SKM-1 treated with dmso at 0.1 percent for 144 hours (cell line): ENCODE measurements at regions not wholly inside any gene's neighbourhood (a gene's known extent, or its start where the extent isn't known, plus 50 kb on each side); places are given as distances from the start of the nearest gene placed in this dataset.
"Not testable (repeated sequence)": the region's sequence is repeated elsewhere in the genome, so short reads cannot be mapped to it uniquely, and the experiment has no call there.

Experiments used
- DNase-seq: peaks from one replicate; lab custom pipeline; 2025; ENCODE audit not compliant: unreplicated experiment; lab: John Stamatoyannopoulos, UW

DNA sequence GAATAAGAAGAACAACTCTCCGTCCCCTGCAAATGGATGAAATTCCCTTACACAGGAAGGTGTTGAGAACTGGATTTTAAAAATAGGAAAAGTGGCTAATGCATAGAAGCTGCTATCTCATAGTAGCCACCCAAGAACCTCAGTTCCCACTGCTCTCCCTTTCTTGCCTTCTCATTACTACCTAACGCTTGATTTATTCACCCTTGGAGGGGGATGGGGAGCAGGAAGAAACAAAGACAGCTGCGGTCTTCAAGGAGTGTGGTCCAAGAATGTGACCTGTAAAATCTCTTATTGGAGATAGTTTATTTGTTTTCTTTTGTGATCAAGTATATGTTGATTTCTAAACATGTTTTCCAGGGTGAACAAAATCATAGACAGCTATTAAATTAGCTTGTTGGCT is 274.1 kb upstream of the CTNNB1 start:
- no peak for DNase-seq

DNA sequence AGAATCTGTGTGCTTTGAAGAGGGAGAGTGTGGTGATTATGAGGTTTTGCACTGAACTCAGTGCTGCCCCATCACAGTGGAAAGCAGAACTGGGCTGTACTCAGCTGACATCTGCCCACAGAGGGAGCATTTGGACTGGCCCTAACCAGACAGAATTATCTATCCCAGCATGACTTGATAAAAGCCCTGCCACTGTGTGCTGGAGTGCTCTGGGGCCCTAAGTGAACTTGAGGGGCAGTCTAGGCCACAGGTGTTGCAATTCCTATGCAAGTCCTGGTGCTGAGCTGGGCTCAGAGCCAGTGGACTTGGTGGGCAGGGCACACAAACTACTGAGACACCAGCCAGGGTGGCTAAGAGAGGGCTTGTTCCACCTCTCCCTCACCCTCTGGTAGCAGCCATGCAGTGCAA is 269.2 kb upstream of the CTNNB1 start:
- DNase-seq: peak; percentile 32

DNA sequence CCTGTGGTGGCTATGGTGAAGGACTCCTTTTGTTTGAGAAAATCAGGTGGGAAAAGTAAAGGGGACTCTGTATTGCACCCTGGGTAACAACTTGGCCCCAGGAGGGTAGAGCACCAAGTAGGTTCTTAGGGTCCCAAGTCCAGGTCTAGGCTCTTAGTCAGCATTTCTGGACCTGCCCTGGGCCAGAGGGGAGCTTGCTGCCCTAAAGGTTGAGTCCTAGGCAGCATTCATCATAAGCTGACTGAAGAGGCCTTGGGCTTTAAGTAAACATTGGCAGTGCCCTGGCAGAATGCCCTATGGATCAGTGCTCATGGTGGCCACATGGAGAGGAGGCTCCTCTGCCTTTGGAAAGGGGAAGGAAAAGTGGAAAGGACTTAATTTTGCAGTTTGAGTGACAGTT is 268.5 kb upstream of the CTNNB1 start:
- no peak for DNase-seq

DNA sequence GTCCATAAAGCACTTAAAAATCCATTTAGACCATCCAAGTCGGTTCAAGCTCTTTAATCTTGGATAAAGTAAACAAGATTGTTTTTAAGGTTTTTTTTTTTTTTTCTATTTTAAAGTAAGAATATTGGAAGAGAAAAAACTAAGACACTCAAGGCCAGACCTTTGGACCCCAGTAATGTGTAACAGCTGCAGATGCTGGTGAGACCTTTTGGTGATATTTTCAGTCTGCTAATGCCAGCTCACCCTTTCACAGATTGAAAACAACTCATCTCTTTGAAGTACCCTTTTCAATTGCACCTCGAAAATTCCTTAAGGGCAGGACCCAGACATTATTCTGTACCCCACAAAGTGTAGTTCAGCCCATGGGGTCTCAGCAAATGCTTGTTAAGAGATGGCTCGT is 260.7 kb upstream of the CTNNB1 start:
- no peak for DNase-seq

DNA sequence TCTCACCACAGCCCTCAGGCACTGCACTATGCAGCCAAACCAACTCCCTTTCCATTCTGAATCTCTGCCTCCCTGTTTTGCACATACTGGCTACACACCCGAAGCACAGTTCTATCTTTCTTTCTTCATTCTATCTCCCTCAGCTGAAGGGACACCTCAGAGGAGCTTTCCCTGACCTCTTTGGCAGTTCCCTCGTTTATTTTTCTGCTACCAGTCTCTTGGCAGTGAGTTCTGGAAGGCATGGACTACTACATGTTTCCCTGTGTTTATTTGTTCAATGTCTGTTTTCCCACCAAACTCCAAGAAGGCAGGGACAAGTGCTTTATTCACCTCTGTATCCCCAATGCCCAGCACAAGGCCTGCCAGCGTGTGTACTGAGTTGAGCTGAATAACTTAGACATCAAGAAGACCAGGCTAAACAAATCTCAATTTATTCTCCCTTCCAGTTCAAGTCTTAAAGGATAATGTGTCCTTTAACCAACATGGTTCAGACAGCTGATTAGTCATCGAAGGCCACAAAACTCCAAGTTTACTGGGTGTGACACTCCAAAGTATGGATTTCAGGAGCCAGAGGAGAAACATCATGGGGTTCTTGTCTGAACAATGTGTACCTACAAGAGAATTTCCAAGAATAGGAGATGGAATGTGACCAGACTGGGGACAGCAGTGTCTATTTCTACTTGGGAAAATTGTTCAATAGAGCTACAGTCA is 260.1 kb upstream of the CTNNB1 start:
- no peak for DNase-seq

GRCh38 chr3:40939741-40940130 is 259.6 kb upstream of the CTNNB1 start:
- DNase-seq: no peak

DNA sequence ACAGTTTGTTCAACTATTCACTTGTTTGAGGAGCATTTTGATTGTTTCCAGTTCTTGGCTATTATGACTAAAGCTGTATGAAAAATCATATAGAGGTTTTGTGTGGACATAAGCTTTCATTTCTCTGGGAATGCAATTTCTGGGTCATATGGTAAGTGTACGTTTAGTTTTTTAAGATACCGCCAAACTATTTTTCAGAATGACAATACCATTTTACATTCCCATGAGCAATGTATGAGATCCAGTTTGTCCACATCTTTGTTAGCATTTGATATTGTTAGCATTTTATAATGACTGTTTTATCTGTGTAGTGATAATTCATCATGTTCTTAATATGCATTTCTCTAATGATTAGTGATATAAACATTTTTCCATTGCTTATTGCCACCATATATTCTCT is 258.7 kb upstream of the CTNNB1 start:
- DNase-seq: no peak

DNA sequence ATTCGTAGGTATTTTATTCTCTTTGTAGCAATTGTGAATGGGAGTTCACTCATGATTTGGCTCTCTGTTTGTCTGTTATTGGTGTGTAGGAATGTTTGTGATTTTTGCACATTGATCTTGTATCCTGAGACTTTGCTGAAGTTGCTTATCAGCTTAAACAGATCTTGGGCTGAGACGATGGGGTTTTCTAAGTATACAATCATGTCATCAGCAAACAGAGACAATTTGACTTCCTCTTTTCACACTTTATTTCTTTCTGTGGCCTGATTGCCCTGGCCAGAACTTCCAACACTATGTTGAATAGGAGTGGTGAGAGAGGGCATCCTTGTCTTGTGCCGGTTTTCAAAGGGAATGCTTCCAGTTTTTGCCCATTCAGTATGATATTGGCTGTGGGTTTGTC is 252.3 kb upstream of the CTNNB1 start:
- DNase-seq: not testable (repeated sequence)

GRCh38 chr3:40949347-40949746 is 250.0 kb upstream of the CTNNB1 start:
- DNase-seq: not testable (repeated sequence)

DNA sequence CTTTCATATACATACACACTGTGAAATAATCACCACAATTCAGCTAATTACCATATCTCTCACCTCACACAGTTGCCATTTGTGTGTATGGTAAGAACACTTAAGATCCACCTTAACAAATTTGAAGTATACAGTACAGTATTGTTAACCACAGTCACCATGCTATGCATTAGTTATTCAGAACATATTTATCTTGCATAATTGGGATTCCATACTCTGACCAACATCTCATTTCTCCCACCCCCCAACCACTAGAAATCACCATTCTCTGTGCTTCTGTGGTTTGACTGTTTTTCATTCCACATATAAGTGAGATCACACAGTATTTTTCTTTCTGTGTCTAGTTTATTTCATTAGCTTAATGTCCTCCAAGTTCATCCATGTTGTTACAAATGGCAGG is 247.7 kb upstream of the CTNNB1 start:
- DNase-seq: no peak

DNA sequence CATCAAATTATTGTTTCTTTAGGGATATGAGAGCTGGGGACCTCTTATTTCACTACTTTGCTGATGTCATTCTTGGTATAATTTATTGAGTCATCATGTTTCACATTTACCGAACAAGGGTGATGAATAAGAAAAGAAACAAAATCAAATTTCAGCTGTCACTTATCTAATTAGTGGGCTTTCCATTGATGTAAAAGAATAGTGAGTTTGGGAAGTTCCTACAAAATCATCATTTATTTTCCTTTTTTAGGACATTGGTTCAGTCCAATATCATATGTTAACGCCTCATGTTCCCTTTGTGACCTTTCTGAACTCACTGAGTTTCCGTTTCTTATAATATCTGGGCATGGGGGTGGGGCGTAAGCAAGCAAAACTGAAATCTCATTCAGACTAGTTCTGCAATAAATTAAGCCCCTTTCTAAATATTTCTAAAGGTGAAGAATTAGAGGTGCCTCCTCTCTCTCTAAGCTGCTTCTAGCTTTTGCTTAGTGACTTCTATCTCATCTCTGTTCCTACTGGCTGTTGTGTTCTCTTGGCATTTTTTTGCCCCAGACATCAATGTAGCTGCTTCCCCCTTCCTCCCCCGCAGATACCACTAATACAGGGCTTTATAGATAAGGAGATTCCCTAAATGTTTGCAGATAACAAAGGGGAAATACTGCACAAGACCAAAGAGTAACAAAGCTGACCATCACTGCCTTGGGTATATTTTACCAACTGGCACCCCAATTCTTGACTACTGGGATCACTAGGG is 238.0 kb upstream of the CTNNB1 start:
- no peak for DNase-seq

- no peak for DNase-seq
Measured at GRCh38 chr3:40962721-40963120, 236.6 kb upstream of the CTNNB1 start.

GRCh38 chr3:40968666-40969065 is 230.6 kb upstream of the CTNNB1 start:
- no peak for DNase-seq

DNA sequence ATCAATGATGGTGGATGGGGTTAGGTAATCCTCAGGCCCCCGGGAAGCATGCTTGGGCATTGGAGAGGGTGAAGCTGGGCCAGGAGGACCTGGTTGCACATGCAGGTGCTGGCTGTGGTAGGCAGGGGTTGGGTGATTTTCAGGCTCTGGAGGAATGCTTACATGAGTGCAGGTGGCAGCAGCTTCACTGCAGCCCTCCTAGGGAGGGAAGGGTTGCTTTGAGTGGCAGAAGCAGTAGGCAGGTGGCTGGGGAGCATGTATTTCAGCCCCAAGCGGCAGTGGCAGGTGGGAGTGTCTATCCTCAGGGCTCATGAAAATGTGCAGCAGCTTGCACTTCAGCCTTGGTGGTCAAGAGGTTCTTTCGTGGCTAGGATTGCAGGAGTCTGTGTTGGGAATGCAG is 230.0 kb upstream of the CTNNB1 start:
- DNase-seq: no peak

DNA sequence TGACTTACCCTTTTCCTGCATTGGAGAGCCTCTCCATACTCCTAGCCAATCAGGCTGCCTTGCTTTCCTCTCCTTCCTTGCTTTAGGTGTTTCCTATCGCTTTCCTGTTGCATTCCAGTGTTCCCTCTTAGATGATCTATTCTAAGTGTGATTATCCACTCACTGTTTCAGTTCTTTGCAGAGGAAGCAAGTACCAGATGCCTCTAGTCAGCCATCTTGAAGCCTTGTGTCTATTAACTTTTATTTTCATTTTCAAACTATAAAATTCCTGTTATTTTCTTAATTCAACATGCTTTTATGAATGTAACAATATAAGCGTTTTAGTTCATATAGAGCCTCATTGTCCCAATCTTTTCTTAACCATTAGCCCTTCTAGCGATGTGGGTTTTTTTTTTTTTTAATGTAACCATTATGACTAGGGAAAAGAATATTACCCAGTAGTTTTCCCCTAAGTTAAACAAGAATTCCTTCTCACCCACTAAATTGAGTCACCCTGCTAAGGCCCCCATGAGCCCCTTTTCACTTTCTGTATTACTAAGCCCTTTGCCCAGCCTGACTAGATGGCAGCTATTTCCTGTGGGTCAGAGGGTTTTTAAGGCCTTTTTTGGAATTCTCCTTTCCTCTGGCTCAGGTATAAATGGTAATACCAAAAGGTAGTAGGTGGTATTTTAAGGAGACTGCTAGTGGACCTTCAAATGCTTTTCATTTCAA is 229.4 kb upstream of the CTNNB1 start:
- no peak for DNase-seq

DNA sequence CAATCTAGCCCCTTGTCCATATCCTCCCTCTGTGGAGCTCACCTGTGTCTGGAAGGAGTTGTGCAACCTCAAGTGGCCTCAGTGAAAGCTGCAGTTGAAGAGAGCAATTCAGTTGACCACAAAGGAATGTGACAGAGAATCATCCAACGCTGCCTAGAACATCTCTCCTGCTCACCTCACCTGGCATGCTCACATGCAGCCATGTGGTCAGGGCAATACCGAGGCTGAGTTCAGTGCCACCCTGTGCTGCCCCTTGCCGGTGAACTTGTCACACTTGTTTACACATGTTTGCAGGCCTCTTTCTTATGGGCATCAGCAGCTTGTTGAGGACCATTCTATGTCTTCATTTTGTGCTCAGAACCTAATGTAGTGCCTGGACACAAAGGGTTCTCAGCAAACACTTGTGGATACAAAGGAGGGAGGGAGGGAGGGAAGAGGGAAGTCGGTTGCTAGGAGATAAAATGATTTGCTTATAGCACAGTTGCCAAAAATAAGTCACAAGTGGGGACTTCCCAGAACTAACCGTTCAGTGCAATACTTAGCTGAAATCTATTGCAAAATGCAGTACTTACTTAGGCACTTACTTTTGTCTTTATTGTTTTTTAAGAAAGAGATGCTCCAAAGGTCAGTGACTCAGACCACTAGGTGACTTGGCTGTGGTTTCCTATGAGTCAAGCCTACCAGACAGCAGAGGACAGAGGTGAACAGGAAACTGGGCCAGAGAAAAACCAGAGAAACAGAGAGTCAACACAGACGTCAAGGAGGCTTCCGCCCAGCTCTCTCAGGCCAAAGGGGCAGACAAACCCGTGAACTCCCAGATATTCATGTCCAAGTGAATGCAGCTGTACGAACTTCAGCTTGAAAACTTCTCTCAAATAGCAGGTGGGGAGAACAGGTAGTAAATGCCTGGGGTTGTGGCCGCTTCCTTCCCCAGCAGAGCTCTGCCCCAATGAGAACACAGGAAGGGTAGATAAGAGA is 227.8 kb upstream of the CTNNB1 start:
- DNase-seq: peak; percentile 98

GRCh38 chr3:40972350-40972749 is 227.0 kb upstream of the CTNNB1 start:
- DNase-seq: no peak

DNA sequence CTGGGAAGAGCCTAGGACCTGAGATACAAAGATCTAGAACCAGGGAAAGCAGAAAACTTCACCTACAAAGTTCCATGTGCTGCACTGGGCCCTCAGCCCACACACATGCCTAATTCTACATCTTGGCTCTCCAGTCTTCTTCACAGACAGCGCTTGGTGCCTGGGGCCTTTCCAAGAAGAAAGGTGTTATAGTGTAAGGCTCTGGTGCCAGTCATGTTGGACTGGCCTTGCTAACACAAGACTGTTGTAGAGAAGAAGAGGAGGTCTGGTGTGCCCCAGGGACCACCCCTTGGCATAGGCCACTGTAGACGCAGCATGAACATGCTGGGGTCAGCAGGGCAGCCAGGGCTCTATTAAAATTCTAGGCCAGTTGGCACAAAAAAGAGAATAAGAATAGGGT is 226.2 kb upstream of the CTNNB1 start:
- no peak for DNase-seq

DNA sequence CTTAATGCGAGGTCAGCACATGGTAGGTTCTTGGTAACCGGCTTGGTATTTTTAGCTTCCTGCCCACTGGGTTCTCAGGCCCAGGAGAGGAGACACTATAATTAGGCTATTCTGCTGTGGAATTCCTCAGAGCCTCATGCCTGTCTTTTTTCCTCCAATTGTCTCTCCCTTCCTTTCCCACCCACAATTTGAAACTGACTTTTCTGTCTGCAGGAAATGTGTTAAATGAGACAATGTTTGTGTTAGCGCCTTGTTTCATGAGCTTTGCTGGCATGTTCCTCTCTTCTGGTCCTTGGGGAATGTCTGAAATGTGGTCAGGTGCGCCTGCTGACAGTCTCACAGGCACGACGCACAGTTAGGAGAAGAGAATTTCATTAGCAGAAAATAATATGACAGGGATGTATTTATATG is 223.6 kb upstream of the CTNNB1 start:
- DNase-seq: no peak

GRCh38 chr3:40976241-40976640 is 223.1 kb upstream of the CTNNB1 start:
- DNase-seq: no peak

DNA sequence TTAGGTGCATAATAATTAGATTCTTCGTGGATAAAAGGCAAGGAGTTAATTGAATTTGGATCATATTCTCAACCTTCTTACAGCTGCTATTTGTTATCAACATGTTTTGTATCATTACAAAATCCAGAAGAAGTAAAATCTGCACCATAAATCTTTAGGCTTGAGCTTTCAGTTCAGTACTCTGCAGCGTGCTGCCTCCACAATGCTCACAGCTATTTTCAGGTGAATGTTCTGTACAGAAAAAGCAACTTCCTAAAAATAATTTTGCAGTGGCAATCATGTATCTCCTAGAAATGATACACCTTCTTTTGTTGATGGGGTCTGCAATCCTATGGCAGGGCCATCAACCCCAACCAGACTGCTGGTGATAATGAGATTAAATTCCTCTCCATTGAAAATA is 220.9 kb upstream of the CTNNB1 start:
- DNase-seq: no peak
